DND-41 (cell line): ENCODE measurements at regions not wholly inside any gene's neighbourhood (a gene's known extent, or its start where the extent isn't known, plus 50 kb on each side); places are given as distances from the start of the nearest gene placed in this dataset.

Source experiments
- EZH2 ChIP-seq: IDR thresholded peaks from 3 replicates; pipeline ENCODE4 v1.6.1; 2012; ENCODE audit warnings: borderline replicate concordance, low read depth, mild to moderate bottlenecking, moderate library complexity, low read length, inconsistent platforms; ENCODE audit not compliant: severe bottlenecking
- TF ChIP-seq, protein P1 (sequence below): IDR thresholded peaks from 2 replicates; pipeline ENCODE4 v1.5.1; 2012; ENCODE audit warnings: borderline replicate concordance, low read length, moderate library complexity, mild to moderate bottlenecking; ENCODE audit not compliant: poor library complexity, severe bottlenecking; ENCODE audit errors: extremely low read depth

DNA sequence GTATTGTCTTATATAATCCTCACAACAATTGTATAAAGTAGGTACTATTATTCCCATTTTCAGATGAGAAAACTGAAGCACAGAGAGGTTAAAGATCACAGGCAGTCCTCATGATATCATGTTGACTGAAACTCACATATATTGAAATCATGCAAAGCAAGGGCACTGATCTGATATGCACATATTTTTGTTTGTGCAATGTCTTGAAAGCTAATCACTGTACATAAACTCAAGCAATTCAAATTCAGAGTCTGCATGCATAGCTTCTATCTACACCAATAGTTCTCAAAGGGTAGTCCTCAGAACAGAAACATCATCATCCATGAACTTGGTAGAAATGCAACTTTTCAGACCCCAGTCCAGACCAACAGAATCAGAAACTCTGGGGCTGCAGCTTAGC lies 119.2 kb upstream of the STT3B start:
- TF ChIP-seq, protein P1, sequence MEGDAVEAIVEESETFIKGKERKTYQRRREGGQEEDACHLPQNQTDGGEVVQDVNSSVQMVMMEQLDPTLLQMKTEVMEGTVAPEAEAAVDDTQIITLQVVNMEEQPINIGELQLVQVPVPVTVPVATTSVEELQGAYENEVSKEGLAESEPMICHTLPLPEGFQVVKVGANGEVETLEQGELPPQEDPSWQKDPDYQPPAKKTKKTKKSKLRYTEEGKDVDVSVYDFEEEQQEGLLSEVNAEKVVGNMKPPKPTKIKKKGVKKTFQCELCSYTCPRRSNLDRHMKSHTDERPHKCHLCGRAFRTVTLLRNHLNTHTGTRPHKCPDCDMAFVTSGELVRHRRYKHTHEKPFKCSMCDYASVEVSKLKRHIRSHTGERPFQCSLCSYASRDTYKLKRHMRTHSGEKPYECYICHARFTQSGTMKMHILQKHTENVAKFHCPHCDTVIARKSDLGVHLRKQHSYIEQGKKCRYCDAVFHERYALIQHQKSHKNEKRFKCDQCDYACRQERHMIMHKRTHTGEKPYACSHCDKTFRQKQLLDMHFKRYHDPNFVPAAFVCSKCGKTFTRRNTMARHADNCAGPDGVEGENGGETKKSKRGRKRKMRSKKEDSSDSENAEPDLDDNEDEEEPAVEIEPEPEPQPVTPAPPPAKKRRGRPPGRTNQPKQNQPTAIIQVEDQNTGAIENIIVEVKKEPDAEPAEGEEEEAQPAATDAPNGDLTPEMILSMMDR, result no peak
- TF ChIP-seq EZH2, result no peak
